ENCODE measurements at regions not wholly inside any gene's neighbourhood (a gene's known extent, or its start where the extent isn't known, plus 50 kb on each side); places are given as distances from the start of the nearest gene placed in this dataset.

GRCh38 chr15:49751191-49751590 is 130.3 kb downstream of the DTWD1 start:
- no peak for DNase-seq (ENCODE audit: low spot score)

GRCh38 chr15:49751751-49752150 is 130.9 kb downstream of the DTWD1 start:
- DNase-seq (ENCODE audit: low spot score): no peak

DNA sequence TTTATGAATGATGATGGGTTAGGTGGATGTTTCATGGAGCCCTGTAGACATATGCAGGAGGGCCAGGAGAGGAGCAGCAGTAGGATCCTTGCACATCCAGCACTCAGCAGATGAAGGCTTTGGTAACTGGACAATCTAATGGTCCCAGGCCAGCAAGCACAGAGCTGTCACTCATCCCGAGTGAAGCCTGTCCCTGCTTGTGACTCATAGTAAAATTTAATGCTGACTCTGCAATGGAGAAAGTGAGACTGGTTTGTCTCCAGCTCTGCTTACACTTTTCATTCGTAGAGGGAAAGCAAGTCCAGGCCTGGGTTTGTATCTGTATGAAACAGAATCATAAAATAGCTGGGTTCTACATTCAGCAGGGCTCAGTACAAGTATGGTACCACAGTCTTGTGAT is 131.7 kb downstream of the DTWD1 start:
- no peak for DNase-seq (ENCODE audit: low spot score)

DNA sequence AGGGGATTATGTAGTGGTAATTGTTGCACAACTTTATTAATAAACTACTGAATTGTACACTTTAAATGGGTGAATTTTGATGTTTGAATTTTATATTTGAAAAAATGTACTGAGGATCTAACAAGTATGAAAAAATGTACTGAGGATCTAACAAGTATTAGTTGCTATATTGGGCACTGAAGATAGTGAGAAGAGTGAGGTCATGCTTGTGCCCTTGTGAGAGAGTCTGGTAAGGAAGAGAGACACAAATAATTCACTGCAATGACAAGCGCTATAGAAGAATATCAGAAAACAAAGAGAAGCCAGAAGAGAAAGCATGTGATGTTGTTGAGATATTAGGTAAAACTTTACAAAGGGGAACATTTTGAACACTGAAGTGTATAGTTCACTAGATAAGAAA is 137.6 kb downstream of the DTWD1 start:
- DNase-seq (ENCODE audit: low spot score): no peak

DNA sequence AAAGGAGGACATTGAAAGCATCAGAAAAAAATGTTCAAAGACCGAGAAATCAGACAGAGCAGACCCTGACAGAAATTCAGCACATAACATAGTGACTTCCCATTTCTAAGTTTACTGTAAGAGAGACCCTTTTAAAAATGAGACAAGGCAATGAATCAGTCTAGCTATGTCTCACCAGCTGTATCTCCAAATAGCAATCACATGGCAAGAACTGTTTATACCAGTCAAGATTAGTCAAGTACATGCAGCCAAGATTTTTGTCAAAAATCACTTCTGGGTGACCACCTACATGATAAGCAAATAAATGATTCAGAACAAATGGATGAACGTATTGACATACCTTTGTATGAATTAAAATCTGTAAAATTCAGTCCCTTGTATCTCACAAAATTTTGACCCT is 138.0 kb downstream of the DTWD1 start:
- DNase-seq (ENCODE audit: low spot score): no peak

DNA sequence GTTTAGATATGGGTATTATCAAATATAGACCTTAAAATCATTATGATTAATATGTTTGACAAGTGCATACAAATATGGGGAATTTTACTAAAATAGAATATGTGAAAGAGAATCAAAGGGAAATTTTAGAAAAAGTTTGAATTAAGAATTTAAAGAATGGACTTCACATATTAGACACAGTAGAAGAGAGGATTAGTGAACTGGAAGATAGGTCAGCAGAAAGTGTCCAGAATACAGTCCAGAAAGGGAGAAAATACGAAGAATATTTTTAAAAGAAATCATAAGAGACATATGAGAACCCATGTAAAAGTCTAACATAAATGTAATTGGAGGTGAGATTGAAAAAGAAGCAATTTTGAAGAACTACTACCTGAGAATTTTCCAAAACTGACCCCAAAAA is 139.9 kb downstream of the DTWD1 start:
- DNase-seq (ENCODE audit: low spot score): no peak

- no peak for DNase-seq (ENCODE audit: low spot score)
These were observed 148.4 kb downstream of the DTWD1 start for GRCh38 chr15:49769225-49769624.

- no peak for DNase-seq (ENCODE audit: low spot score)
These were observed 168.6 kb downstream of the DTWD1 start for GRCh38 chr15:49789436-49789835.

DNA sequence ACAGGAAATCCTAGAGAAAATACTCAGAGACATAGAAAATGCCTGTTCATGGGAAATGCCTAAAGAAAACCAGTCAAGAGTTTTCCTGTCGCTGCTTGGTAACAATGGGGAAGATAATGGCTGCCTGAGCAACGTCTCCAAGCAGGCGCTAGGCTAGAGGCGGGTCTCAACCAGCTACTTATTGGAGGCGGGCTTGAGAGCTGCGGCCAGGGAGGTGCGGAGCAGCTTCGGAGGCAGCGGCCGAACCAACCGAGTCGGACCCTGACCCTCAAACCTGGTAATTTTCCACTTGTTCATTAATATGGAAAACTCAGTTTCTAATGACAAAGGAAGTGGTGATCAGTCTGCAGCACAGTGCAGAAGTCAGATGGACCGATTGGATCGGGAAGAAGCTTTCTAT is 173.1 kb downstream of the DTWD1 start:
- DNase-seq (ENCODE audit: low spot score): no peak

- DNase-seq (ENCODE audit: low spot score): no peak
These were observed 180.9 kb downstream of the DTWD1 start for GRCh38 chr15:49801796-49802195.
